GM18511 (cell line): ENCODE measurements at regions not wholly inside any gene's neighbourhood (a gene's known extent, or its start where the extent isn't known, plus 50 kb on each side); places are given as distances from the start of the nearest gene placed in this dataset.
"Not testable (repeated sequence)": the region's sequence is repeated elsewhere in the genome, so short reads cannot be mapped to it uniquely, and the experiment has no call there.

Source experiments
- ATAC-seq: cut with Tn5 transposase; IDR thresholded peaks from one replicate; pipeline ENCODE4 v1.9.1; 2021; ENCODE audit warnings: mild to moderate bottlenecking, moderate library complexity; ENCODE audit not compliant: unreplicated experiment

DNA sequence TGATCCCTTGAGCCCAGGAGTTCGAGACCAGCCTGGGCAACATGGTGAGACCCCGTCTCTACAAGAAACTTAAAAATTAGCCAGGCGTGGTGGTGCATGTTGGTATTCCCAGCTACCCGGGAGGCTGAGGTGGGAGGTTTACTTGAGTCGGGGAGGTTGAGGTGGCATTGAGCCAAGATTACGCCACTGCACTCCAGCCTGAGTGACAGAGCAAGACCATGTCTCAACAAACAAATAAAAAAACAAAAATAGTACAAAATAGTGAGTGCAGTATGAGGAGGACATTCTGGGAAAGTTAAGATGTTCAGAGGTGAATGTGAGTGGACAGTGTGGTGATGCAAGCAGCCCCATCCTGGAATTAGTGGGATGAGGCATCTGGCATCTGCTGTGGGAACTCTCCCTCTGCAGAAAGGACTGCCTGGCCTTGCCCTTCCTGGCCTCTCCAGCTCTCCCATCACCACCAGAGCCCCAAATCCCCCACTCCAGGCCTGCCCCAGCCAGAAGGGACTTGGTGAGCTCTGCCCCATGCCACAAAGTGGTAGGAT, 96.6 kb upstream of the PARD3 start:
- ATAC-seq, result no peak

DNA sequence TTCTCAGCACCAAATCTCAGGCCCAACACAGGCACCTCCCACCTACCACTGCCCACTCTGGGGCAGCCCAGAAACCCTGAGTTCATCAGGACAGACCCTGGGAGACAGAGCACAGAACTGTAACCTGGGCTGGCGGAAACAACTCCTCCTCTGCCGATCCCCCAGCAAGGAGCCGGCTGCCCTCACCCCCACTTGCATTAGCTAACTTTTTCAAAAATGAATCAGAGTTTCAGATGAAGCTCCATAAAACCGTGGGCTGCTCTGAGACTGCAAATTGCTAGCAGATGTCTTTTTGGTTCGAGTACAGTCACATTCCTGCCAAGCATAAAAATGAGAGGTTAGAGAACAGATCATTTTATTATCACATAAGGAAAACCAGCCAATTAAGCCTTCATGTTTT, 93.4 kb upstream of the PARD3 start:
- ATAC-seq, result no peak

DNA sequence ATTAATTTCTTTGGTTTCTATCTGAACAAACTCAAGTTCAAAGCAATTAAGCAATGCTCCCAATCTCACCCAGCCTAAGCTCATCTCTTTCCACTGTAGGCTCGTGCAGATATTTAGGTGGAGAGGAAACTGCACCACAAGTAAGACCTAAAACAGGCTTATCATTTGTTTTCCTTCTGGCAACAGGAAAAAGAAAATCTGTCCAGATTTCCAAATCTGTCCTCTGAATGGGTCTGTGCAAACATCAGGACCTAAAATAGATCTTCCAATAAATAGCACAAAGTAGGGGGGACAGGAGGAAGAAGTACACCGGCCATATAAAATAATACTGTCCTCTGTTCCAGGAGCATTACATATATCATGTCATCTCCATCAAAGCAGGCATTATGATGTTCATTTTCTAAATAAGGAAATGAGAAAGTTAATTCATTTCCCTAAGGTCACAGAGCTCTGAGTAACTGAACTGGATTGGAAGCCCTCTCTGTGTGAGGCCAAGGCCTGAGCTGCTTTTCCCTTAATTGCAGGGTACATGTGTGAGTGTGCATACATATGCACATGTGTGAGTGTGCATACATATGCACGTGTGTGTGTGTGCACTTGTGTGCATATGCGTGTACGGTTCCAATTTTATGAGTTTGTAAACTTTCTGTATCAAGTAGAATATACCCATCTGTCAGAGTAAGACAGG, 92.8 kb upstream of the PARD3 start:
- ATAC-seq, result no peak

GRCh38 chr10:34906067-34906965, 91.2 kb upstream of the PARD3 start:
- ATAC-seq, result no peak

DNA sequence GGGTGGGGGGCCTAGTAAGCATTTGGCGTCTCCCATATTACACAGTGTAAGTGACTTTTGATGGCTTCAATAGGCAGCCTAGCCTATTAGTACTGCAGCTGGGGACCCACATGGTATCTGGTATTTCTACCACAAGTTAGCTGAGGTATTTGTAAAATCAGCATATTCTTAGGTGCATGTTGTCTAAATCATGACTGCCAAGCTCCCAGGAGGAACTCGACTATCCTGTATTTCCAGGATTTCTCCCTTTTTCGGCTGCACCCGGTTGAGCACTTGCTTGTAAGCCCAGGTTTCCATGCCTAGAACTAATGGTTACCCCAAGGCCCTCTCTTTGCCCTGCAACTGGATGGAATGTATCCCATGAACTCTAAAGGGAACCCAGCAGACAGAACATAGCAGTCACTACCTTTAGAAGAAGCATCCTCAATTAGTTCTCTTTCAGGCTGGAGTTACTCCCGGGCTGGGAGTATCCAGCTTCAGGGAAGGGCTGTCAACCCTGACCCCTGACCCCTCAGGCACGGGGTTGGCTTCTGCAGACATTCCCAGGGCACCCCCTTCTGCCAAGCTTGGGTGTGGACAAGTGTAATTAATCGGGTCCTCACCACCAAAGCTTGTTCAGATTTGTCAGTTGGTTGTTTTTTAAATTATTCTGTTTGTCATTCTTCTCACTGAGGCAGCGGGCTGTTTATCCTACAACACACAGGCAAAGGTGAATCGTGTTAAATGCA, 90.3 kb upstream of the PARD3 start:
- ATAC-seq, result no peak

GRCh38 chr10:34904191-34904590, 89.1 kb upstream of the PARD3 start:
- ATAC-seq, result no peak

GRCh38 chr10:34899161-34899560, 84.1 kb upstream of the PARD3 start:
- ATAC-seq, result no peak

- ATAC-seq, result no peak
Observed at GRCh38 chr10:34895977-34896376, 80.9 kb upstream of the PARD3 start.

DNA sequence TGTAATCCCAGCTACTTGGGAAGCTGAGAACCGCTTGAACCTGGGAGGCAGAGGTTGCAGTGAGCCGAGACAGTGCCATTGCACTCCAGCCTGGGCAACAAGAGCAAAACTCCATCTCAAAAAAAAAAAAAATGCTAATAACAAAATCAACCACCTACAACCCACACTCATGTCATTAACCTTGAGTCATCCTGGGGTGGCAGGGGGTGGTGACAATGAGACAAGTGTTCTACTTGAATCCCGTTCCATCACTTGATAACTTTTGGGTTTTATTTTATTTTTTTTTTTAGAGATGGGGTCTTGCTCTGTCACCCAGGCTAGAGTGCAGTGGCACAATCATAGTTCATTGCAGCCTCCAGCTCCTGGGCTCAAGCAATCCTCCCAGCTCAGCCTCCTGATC, 80.0 kb upstream of the PARD3 start:
- ATAC-seq, result not testable (repeated sequence)

- ATAC-seq, result not testable (repeated sequence)
Observed at GRCh38 chr10:34892521-34892920, 77.4 kb upstream of the PARD3 start.

- no peak for ATAC-seq
Observed at GRCh38 chr10:34890939-34891338, 75.8 kb upstream of the PARD3 start.

DNA sequence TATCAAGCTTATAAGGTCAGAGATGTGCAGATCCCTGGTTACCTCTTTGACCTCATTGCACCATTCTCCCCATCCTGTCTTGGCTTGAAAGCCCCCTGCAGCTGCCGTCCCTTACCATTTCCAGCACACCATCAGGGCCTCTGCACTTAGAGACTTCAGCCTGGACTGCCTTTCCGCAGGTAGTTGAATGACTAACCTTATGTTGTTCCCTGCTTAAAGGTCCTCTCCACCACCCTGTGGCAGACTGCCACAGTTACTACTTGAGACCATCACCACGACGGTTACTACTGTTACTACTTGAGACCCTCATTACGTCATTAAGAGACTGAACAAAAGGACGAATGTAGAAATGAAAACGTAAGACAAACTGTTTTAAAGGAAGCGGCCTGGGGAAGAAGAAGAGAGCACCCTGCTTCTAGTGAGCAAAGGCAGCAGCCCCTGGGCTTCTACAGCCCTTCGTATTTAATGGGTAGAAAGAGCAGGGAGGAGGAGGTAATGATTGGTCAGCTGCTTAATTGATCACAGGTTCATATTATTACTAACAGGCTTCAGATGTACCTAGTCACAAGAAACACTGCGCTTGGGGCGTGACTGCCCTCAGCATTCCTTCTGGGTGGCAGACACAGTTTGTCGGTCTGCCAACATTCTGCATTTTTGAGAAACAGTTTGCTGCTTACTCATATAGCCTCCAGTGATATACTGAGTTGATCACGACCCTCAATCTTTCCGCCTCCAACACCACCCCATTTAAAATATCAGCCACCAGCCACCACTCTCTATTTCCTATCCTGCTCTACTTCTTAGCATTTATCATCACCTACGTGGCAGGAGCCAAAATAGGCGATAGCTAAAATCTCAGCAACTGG, 74.1 kb upstream of the PARD3 start:
- ATAC-seq, result no peak

DNA sequence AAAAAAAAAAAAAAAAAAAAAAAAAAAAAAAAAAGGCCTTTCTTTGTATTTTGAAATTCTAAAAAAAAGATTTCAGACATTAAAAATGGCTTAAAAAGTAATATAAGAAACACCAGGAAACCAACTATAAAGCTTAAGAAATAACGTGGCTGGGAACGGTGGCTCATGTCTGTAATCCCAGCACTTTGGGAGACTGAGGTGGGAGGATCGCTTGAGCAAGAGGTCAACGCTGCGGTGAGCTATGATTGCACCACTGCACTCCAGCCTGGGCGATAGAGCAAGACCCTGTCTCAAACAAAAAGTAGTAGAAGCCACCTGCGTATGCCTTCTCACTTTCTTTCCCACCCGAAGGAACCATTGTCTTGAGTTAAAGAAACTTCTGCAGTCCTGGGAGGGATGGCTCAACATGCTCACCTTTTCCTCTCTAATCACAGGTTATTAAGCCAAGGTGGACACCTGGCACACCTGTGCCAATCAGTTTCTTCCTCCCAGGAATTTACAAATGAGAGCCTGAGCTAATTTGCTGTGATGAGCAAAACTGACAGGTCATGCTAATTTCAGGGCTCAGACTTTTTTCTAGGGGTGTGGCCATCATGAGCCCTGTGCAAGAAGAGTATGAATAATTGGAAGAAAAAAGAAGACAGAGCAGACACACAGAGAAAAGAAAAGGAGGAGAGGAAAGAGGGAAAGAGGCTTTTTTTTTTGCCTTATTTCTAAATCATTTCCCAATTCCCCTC, 72.0 kb upstream of the PARD3 start:
- ATAC-seq, result no peak

DNA sequence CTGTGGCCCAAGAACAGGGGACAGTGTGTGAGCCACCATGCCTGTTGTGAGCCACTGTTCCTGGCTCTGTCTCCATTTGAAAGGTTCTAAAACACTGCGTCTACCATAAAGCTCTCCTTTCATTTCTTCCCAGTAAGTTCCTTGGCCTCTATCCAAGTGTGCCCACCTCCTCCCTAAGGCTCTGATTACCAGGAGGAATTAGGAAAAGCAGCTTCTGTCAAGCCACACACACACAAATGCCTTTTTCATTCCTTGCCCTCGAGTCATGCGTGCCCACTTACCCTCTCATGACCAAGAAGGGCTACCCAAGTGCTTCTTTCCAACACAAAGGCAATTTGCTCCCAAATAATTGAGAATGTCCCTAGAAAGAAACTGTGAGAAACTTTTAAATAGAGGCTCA, 70.8 kb upstream of the PARD3 start:
- ATAC-seq, result no peak

GRCh38 chr10:34885011-34885410, 69.9 kb upstream of the PARD3 start:
- no peak for ATAC-seq

- no peak for ATAC-seq
Observed at GRCh38 chr10:34884272-34884952, 69.3 kb upstream of the PARD3 start.

DNA sequence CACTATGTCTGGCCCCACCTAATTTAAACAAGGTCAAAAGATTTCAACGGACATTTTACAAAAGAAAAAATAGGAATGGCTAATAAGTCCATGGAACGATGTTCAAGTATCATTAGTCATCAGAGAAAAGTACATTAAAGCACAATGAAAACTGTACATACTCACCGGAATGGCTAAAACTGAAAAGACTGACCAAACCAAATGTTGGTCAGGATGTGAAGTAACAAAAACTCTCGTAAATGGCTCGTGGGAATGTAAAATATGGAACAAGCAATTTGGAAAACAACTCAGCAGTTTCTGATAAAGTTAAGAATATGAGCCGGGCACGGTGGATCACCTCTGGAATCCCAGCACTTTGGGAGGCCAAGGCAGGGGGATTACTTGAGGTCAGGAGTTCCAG, 65.7 kb upstream of the PARD3 start:
- ATAC-seq, result no peak

- not testable (repeated sequence) for ATAC-seq
Observed at GRCh38 chr10:34878651-34879050, 63.6 kb upstream of the PARD3 start.

DNA sequence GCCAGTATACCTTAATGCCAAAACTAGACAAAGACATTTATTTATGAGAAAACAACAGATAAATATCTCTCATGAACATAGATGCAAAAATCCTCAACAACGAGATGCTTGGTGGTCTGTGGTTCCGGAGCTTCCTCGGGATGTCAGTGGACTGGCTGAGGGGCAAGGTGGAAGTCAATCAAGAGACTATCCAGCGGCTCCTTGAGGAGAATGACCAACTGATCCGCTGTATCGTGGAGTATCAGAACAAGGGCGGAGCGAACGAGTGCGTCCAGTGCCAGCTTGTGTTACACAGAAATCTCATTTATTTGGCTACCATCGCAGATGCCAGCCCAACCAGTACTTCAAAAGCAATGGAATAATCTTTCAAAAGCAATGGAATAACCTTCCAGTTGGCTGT, 60.0 kb upstream of the PARD3 start:
- ATAC-seq, result no peak
